AML-193 (cell line): ENCODE measurements at regions not wholly inside any gene's neighbourhood (a gene's known extent, or its start where the extent isn't known, plus 50 kb on each side); places are given as distances from the start of the nearest gene placed in this dataset.
"Not testable (repeated sequence)": the region's sequence is repeated elsewhere in the genome, so short reads cannot be mapped to it uniquely, and the experiment has no call there.

Source experiments
- DNase-seq, 2 experiments: peaks; one replicate each; lab custom pipeline; 2025; lab: John Stamatoyannopoulos, UW

DNA sequence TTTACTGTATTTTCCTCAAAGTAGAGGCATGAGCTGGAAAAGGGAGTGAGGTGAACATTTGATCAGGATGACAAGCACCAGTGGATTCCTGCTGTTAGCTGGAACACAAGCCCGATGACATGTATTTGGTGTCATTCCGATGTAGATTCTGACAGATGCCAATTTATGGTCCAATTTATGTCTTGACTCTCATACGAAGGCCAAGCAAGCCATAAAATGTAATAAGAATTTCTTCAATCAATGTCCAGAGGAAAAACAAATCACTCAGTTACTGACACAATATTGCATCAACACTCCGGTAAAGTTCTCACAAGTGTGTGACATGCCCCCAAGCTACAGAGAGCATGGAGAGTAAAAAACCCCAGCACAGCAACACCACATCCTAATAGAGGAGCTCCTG is 138.3 kb upstream of the ZNF521 start:
- DNase-seq: no peak

DNA sequence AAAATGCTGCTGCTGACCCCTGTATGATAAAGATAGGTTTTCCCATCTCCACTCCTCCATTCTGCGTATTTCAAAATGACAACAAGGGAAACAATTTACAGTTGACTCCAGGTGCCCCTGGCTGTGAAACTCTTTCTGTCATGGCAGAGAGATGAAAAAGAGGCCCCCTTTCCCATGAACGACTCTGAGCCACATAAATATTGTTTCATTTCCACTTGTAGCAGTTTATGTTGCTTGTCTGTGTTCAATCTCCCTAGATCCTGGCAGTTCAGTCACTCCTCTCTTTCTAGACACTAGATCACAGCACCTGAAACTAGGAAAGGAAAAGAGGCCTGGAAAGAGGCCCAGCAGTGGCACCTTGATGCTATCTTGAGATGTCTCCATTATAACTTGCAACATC is 121.0 kb upstream of the ZNF521 start:
- DNase-seq: no peak

DNA sequence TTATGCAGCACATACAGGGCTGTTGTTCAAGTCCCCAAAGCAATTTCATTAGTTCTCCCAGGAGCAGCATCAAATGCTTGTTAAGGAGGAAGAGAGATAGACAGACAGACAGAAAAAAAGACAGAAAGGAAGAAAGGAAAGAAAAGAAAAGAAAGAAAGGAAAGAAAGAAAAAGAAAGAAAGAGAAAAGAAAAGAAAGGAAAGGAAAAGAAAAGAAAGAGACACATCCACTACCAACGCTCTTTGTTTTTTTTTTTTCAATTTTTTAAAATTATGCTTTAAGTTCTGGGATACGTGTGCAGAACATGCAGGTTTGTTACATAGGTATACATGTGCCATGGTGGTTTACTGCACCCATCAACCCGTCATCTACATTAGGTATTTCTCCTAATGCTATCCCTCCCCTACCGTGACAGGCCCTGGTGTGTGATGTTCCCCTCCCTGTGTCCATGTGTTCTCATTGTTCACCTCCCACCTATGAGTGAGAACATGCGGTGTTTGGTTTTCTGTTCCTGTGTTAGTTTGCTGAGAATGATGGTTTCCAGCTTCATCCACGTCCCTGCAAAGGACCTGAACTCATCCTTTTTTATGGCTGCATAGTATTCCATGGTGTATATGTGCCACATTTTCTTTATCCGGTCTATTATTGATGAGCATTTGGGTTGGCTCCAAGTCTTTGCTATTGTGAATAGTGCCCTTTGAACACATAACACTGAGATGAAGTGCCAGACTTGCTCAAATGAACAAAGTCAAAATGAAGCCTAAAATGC is 119.0 kb upstream of the ZNF521 start:
- not testable (repeated sequence) for DNase-seq

DNA sequence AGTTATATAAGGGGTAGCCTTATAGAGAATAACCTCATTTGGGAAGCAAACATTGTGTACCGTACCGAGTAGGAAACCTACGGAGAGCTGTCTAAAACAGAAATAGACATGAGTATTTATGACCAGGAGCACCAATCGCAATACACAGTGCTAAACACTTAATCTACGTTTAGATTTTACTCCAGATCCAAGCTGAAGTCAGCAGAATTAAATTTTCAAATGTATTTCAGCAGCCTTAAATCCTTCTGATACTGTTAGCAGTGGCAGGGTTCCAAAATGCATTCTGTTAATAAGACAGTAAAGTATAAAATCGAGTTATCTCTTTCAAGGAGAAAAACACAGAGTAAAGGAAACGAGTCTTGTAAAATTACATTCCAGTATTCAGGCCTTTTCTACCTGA is 118.1 kb upstream of the ZNF521 start:
- DNase-seq: no peak

DNA sequence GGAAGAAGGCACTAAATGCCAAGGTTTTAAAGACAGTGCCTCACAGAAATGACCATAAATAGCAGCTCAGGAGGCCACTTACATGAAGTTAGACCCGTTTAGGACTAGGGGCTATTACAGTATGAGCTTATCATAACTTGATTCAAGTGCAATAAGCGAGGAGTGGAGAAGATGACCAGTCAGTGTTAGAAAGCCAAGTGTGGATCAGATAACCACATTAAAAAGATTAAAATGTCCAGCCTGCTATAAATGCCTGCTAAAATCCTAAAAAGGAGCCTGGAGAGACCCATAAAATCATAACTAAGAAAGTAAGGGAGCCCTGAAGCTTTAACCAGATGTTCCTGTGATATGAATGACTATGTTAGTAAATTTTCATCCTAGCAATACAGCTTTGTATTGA is 117.5 kb upstream of the ZNF521 start:
- DNase-seq: no peak

DNA sequence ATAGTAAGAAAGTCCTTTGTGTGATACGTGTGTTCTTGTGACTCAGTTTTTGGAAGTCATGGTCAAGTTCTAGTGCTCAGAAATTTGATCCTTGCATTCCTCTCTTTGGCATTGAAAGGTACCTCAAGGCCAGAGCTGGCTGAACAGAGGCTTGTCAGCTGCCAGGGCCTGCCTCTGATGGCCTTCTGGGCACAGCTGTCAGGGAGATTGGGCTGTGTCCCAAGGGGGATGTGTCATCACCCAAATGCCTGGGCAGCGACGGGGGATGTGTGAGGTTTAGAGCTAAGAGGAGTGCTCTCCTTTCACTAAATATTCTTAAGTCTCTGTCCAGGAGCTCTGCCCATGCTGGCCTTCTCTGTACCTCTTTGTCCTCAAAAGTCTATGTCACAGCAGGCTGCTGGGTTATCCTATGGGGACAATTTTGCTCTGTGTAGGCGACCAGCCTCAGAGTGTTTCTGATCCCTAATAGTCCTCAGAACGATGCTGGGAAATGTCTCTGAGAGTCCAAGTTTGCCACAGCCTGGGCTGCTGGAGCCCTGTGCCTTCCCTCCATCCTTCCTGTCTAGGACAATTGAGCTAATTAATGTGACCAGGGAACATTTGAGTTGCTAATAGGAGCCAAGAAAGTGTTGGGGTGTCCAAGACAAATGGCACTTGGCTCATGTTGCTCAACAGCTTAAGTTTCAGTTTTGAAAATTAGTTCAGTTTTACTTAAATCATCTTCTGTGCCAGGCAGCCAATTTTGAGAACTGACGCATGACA is 115.4 kb upstream of the ZNF521 start:
- DNase-seq: no peak

DNA sequence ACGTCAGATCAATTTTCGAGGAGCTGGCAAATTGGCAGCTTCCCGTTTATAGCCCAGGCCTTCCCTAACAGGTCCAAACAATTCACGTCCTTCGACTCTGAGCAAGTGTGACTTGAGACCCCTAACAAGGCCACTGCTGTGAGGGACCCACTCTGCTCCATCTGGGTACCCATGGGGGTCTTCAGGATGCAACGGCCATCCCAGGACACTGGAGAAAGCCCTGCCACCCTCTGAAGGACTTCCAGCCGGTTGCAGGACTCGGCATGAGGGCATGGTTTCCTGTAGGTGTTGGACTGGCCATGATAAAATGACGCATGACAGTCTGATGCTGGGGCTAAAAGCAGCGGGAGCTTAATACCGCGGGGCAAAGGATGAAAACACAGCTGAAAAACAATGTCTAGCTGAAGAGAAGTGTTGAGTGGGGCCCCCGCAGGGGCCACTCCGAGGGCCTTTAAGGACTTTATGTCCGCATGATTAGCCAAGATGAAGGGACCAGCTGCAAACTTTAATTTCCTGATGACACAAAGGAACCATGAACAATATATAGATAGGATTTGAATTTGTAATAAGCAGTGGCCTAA is 113.3 kb upstream of the ZNF521 start:
- no peak for DNase-seq

DNA sequence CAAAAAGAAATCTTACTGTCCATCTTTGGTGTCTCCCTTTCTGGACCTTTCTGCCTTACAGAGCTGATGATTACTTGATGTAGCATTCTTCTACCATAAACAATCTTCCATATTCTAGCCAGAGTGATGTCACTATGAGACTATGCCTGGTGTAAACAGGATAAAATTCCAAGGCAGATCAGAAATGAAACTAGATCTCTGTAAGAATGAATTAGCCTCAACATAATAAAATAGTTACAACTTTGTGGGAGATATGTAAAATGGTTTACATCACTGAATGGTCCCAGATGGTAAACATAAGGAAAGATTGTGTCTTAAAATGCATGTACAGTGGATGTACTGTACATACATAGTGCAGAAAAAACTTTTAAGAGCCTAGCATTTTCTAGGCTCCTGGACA is 112.3 kb upstream of the ZNF521 start:
- DNase-seq: no peak

DNA sequence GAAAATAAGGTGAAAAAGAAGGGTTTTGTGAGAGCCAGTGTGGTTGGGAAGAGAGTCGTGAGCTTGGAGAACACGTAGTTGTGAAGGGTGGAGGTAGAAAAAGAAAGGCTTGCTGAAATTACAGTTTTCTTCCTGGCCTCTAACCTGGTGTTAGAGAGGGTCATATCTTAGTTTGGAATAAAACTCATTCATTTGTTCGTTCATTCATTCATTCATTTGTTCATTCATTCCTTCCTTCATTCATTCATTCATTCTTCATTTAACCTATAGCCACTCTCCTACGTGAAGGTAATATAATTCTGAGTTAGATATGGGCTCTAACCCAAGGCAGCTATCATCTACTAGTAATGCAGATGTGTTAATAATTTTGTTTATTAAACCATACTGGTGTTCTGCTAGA is 111.8 kb upstream of the ZNF521 start:
- DNase-seq: no peak

DNA sequence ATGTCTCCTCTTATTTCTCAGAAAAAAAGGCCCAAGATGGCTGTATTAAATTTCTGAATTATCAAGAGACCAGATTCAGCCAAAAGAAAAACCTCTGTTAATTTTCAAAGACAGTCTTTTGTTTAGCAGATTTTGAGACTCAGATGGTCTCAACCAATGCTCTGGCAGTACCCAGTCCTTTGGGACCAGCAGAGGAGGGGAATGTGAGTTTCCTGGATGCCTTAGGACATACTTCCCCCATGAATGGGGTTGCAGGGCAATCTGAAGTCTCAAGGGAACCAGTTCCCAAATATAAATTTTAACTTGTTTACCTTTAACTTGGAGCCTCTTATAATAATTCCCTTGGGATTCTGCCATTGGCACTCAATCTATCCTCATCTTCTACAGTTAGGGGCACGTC is 107.8 kb upstream of the ZNF521 start:
- DNase-seq: no peak

DNA sequence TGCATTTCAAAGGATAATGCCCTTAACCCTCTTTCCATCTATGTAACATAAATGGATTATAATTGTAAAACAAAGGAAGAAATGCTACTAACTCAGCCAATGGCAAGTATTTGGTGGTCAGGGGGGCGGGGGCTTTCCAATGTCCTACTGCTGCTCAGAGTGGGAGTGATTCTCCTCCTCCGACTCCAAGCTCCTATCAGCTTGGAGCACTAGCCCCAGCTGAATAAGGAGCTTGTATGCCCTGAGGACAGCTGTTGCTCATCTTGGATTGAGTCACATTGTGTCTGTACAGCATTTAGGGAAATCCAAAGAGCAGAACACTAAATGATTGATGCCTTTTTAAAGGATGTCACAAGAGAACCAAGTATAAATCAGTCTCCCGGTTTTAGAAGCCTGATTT is 105.6 kb upstream of the ZNF521 start:
- DNase-seq: no peak

DNA sequence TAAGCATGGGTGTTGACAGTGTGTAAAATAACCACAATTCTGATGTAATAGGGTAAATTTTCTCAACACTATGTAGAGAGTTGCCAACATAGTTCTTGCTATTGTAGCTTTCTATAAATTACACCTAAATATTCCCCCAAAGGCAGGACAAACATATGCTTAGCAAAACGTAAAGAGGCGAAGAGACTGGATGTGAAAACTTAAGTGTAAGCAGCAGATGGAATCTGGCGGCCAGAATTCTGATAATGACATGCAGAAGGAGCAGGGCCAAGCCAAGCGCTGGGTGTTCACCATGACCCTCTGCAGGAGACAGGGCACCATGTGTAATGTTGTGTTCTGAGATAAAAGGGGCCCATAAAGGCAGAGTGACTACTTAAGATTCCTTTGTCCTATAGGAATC is 105.2 kb upstream of the ZNF521 start:
- no peak for DNase-seq

DNA sequence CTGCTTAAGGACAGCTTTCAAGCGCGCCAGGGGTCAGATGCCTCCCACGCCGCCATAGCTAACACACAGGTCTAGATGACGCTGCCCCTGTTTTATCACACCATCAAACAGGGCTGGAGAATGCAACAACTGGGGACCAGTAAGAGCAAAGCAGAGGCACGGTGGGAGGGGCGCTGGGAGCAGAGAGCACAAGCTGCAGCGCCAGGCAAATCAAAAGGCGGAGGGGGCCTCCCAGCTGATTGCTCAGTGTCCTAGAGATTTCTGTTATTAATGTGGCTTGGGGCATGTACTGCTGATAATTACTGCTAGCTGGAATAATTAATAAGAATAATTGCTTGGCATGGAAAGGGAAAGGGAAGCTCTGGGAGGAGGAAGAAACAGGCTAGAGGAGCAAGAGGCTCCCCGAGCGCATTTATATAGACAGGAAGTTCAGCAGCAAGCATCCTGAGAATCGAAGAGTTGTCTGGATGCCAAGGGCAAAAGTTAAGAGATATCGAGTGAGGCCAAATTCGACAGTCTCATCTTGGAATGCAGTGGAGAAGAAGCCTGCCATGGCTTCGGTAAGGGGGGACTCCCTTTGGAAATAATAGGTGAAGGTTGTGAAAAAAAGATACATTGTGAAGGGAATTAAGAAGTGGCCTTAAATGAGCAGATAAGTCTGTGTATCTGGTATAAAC is 104.5 kb upstream of the ZNF521 start:
- no peak for DNase-seq

DNA sequence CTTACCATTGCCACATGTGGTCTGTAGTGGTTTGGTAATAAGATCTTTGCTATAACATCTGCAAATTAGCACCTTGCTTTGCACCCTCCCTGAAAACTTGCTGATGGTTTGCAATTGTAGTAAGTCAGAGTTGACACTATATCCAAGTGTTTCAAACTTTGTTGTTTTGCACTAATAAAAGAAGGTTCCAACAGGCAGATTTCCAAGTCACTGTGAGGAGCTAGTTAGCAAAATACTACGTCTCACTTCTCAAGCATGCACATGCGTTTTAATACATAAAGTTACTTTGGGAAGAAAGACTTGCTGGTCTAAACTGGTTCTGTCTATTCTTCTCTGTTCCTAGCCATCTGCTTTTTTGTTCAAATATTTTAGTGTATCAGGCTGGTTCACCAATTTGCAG is 103.7 kb upstream of the ZNF521 start:
- no peak for DNase-seq

DNA sequence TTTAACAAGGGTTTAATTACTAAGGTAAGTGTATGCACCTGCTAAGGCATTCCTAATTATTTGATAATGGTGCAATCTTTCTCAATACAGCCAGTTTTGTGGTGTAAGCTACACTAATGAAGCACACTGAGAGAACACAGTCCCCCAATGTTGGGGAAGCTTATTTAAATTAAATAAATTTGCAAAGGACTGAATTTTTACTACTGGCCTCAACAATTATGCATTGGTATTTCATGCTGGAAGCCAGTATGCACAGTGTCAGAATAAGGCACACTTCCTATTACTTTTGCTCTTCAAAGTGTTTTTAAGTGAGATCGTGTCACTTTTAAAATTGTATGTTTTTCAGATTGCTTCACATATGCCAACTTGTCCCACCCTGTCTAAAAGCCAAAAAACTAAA is 103.2 kb upstream of the ZNF521 start:
- DNase-seq: no peak

DNA sequence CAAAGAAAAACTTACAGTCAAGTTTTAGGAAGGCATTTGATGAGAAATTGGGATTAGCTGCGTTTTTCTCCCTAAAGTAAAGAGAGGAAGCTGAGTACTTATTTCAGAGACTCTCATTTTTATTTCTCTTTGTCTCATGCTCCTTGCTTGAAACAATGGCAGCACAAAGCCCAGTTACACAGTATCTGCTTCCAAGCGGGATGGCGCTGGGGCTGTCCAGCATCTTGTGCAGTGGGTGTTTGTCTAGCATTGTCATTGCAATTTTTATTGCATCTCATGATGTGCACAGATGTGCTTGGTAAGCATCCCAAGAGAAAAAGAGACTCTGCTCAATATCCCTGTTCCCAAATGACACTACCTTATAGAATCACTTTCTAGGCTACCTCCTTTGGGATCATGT is 102.8 kb upstream of the ZNF521 start:
- no peak for DNase-seq

DNA sequence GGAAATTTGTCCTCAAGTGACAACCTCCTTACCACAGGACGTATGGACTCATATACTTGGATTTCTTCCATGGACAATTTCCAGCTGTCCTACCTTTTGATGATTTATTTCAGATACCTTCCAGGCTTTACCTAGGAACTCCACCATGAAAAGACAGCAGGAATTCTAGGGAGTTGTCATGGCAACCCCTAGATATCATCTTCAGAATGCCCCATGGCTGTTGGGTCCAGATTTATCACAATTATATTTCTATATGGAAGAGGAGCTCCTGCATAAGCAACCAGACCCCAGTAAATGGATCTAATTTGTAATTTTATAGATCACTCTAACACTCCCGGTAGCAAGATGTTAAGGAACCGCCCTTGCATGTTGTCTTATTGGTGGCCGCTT is 102.3 kb upstream of the ZNF521 start:
- DNase-seq: no peak

DNA sequence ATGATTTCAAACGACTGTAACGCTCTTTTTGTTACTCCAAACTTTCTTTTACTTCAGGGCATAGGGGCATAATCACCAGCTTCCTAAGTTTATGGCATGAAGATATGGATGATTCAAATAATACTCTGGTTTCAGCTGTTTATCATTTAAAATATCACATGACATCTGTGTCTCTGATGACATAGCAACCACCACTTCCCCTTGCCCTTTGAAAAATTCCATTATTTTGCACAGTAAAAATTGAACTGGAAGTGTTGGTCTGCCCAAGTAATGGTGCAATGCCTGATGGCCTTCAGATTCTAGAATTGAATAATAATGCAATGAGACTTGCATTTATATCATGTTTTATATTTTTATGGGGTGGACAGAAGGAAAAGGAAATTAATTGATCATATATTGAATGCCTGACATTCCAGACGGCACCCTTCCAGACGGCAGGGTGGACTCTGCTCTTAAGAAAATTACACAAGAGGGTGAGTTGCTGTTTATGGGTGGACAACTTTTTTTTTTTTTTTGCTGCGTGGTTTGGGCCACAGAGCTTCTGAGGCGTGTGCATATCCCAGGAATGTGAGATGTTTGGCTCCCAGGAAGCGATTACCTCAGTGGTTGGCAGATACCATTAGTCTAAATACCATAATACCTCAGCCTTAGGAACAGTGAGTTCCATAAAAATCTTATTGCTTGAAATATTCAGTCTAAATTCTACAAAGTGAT is 101.7 kb upstream of the ZNF521 start:
- DNase-seq: no peak

DNA sequence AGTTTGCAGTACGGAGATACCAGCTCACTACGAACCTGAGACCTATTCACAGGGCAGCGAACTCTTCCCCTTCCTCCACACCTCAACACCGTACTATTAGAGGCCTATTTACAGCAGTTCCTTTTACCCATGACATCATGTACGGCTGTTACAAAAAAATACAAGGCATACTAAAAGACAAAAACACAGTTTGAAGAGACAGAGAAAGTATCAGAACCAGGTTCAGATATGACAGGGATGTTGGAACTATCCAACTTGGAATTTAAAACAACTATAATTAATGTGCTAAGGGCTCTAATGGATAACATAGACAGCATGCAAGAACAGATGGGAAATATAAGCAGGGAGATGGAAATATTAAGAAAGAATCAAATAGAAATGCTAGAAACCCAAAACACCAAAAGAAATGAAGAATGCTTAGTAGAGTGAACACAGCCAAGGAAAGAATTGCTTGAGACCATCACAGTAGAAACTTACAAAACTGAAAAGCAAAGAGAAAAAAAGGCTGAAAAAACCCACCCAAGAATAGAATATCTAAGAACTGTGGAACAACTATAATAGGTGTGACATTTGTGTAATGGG is 99.2 kb upstream of the ZNF521 start:
- DNase-seq: no peak

DNA sequence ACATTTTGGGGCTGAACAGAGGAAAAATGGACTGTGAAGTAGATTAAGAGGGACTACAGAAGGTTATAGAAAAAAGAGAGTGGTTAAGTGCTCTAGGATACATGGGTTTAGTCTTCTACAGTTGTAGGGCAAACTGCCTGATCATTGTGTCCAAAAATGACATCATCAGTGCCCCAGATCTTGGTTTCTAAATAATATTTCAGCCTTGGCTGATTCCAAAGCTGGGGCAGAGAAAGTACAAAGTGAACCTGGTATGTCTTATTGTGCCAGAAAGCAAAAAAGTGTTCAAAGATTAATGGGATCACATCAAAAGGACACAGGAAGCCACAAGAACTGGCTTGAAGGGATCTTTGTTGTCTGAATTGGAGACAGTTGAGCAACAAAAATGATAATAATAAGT is 97.1 kb upstream of the ZNF521 start:
- no peak for DNase-seq

DNA sequence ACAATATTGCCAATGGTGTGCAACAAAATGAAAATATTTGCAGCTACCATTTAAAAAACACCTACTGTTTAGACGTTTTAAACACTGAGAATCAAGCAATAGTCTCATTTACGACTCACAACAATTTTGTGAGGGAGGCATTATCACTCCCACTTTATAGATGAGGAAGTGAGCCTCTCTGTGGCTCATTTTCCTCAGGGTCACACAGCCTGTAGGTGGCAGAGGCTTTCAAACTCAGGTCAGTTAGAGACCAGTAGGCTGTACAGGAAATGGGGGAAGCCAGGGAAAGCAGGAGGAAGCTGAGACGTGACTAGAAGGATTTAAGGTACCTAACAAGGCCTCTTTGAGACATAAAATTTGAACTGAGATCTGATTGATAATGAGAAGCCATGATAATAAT is 95.0 kb upstream of the ZNF521 start:
- DNase-seq: no peak

DNA sequence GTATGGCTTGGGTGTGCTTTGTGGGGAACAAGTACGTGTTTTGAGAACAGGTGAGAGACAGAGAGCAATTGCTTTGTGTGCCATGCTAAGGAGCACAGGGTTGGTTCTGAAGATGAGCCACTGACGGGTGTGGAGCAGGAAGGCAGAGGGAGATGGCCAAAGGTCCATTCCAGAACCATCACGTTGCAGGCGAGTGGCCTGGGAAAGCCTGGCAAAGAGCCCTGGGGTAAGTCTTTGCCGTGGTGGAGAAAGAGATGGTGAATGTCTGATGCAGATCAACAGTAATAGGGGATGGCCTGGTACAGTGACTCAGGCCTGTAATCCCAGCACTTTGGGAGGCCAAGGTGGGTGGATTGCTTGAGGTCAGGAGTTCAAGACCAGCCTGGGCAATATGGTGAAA is 93.5 kb upstream of the ZNF521 start:
- no peak for DNase-seq
